ENCODE measurements at regions not wholly inside any gene's neighbourhood (a gene's known extent, or its start where the extent isn't known, plus 50 kb on each side); places are given as distances from the start of the nearest gene placed in this dataset.
A peak's percentile ranks its signal among the peaks of the same experiment; 100 is the strongest.

- TF ChIP-seq EZH2 (IDR thresholded peaks at IDR 0.05; ENCODE audit: borderline replicate concordance, low read depth, low read length, severe bottlenecking) (no peak), CTCF (IDR thresholded peaks at IDR 0.05; ENCODE audit: borderline replicate concordance, extremely low read depth, low read length, poor library complexity, severe bottlenecking) (no peak)
- ATAC-seq (ENCODE audit: insufficient read depth, low read depth) = no peak
These were observed 77.1 kb upstream of the NFE2L3 start for GRCh38 chr7:26074919-26075318.

GRCh38 chr7:26076691-26077090 lies 75.3 kb upstream of the NFE2L3 start:
- Histone ChIP-seq H3K36me3 (ENCODE audit: insufficient read depth, low read length) (no peaks in the 10 kb centered on the region), H3K27me3 (ENCODE audit: insufficient read depth, low read length, poor library complexity) (peaks cover 27% of the 10 kb centered on the region), H3K9me3 (ENCODE audit: insufficient read depth, low read length, severe bottlenecking) (no peaks in the 10 kb centered on the region), H3K4me2 (ENCODE audit: insufficient read depth, low read length) (no peak overlapping the region), H3K4me1 (ENCODE audit: insufficient read depth, low read length) (peaks cover 24% of the 10 kb centered on the region), H3K79me2 (ENCODE audit: insufficient read depth, low read length) (no peaks in the 10 kb centered on the region), H3K9ac (ENCODE audit: low read depth, low read length) (no peak overlapping the region), H4K20me1 (ENCODE audit: insufficient read depth, low read length) (no peaks in the 10 kb centered on the region), H3K4me3 (ENCODE audit: low read depth in 1 of 2, low read length in 2 of 2) (no peak overlapping the region), H3K27ac (ENCODE audit: low read length) (no peak overlapping the region), H2AFZ (ENCODE audit: low read depth, low read length) (no peak overlapping the region)
- no peak for TF ChIP-seq CTCF (IDR thresholded peaks at IDR 0.05; ENCODE audit: borderline replicate concordance, extremely low read depth, low read length, poor library complexity, severe bottlenecking)
- TF ChIP-seq EZH2 (IDR thresholded peaks at IDR 0.05; ENCODE audit: borderline replicate concordance, low read depth, low read length, severe bottlenecking) = no peak
- ATAC-seq (ENCODE audit: insufficient read depth, low read depth) (no peak), DNase-seq (no peak)

More at GRCh38 chr7:26074919-26075318, 77.1 kb upstream of the NFE2L3 start:
- Histone ChIP-seq H4K20me1 (ENCODE audit: insufficient read depth, low read length) (no peaks in the 10 kb centered on the region), H3K4me1 (ENCODE audit: insufficient read depth, low read length) (peaks cover 16% of the 10 kb centered on the region), H3K27me3 (ENCODE audit: insufficient read depth, low read length, poor library complexity) (peaks cover 24% of the 10 kb centered on the region), H3K27ac (ENCODE audit: low read length) (no peak overlapping the region), H3K9ac (ENCODE audit: low read depth, low read length) (no peak overlapping the region), H3K36me3 (ENCODE audit: insufficient read depth, low read length) (no peaks in the 10 kb centered on the region), H2AFZ (ENCODE audit: low read depth, low read length) (no peak overlapping the region), H3K4me2 (ENCODE audit: insufficient read depth, low read length) (no peak overlapping the region), H3K9me3 (ENCODE audit: insufficient read depth, low read length, severe bottlenecking) (no peaks in the 10 kb centered on the region), H3K79me2 (ENCODE audit: insufficient read depth, low read length) (no peaks in the 10 kb centered on the region), H3K4me3 (ENCODE audit: low read depth in 1 of 2, low read length in 2 of 2) (no peak overlapping the region)
- DNase-seq = no peak

GRCh38 chr7:26078437-26079336 lies 73.3 kb upstream of the NFE2L3 start:
- Histone ChIP-seq H3K4me3 (ENCODE audit: low read depth in 1 of 2, low read length in 2 of 2) (peak overlapping the region in 1 of 2 experiments; percentile 20; a peak in 2 of 4 replicates), H3K27ac (ENCODE audit: low read length) (peak overlapping the region; percentile 5; the same call in 1 of the 2 replicates), H3K79me2 (ENCODE audit: insufficient read depth, low read length) (no peaks in the 10 kb centered on the region), H2AFZ (ENCODE audit: low read depth, low read length) (peak overlapping the region; percentile 58), H4K20me1 (ENCODE audit: insufficient read depth, low read length) (no peaks in the 10 kb centered on the region), H3K9me3 (ENCODE audit: insufficient read depth, low read length, severe bottlenecking) (no peaks in the 10 kb centered on the region), H3K9ac (ENCODE audit: low read depth, low read length) (peak overlapping the region; percentile 30; the same call in 1 of the 2 replicates), H3K4me2 (ENCODE audit: insufficient read depth, low read length) (peak overlapping the region; percentile 53), H3K36me3 (ENCODE audit: insufficient read depth, low read length) (no peaks in the 10 kb centered on the region), H3K27me3 (ENCODE audit: insufficient read depth, low read length, poor library complexity) (peaks cover 37% of the 10 kb centered on the region), H3K4me1 (ENCODE audit: insufficient read depth, low read length) (peaks cover 25% of the 10 kb centered on the region)
- DNase-seq (peak; percentile 88), ATAC-seq (ENCODE audit: insufficient read depth, low read depth) (peak; percentile 96)
- TF ChIP-seq EZH2 (IDR thresholded peaks at IDR 0.05; ENCODE audit: borderline replicate concordance, low read depth, low read length, severe bottlenecking) = no peak
- TF ChIP-seq CTCF (IDR thresholded peaks at IDR 0.05; ENCODE audit: borderline replicate concordance, extremely low read depth, low read length, poor library complexity, severe bottlenecking) = peak; percentile 68
